Smooth muscle cell (in vitro differentiated cells): ENCODE measurements at regions not wholly inside any gene's neighbourhood (a gene's known extent, or its start where the extent isn't known, plus 50 kb on each side); places are given as distances from the start of the nearest gene placed in this dataset. TPM values are rescaled to one million over a fixed set of nuclear protein-coding genes. Genes with fewer than 3 reads are reported as not detected.

Experiments used
- DNase-seq: peaks from one replicate; lab custom pipeline; 2025; ENCODE audit not compliant: unreplicated experiment; lab: John Stamatoyannopoulos, UW
- H2AFZ ChIP-seq: fragments of 200-600 bp; sonication (generic); 2 replicates; pipeline ENCODE4 v1.6.0; 2016; ENCODE audit warnings: antibody characterized with exemption, low read depth, mild to moderate bottlenecking
- H3F3A ChIP-seq: fragments of 200-600 bp; sonication (generic); 2 replicates; pipeline ENCODE4 v1.6.0; 2017; ENCODE audit warnings: antibody characterized with exemption, low read depth
- H3K27ac ChIP-seq: fragments of 200-600 bp; sonication (generic); 2 replicates; pipeline ENCODE4 v1.5.1; 2016; ENCODE audit warnings: low read depth, mild to moderate bottlenecking
- H3K27me3 ChIP-seq: fragments of 200-600 bp; sonication (generic); 2 replicates; pipeline ENCODE4 v1.6.1; 2016; ENCODE audit warnings: low read depth, mild to moderate bottlenecking
- H3K36me3 ChIP-seq: fragments of 200-600 bp; sonication (generic); 2 replicates; pipeline ENCODE4 v1.5.1; 2016; ENCODE audit warnings: low read depth
- H3K4me1 ChIP-seq: fragments of 200-600 bp; sonication (generic); 2 replicates; pipeline ENCODE4 v1.5.1; 2016; ENCODE audit warnings: low read depth
- H3K4me2 ChIP-seq: fragments of 200-600 bp; sonication (generic); 2 replicates; pipeline ENCODE4 v1.6.0; 2016; ENCODE audit warnings: mild to moderate bottlenecking
- H3K4me3 ChIP-seq: fragments of 200-600 bp; sonication (generic); 2 replicates; pipeline ENCODE4 v1.5.1; 2016; ENCODE audit warnings: mild to moderate bottlenecking
- H3K79me2 ChIP-seq: fragments of 200-600 bp; sonication (generic); 2 replicates; pipeline ENCODE4 v1.6.0; 2016; ENCODE audit warnings: low read depth, mild to moderate bottlenecking
- H3K9ac ChIP-seq: fragments of 200-600 bp; sonication (generic); 2 replicates; pipeline ENCODE4 v1.6.0; 2016; ENCODE audit warnings: low read depth
- H3K9me3 ChIP-seq: fragments of 200-600 bp; sonication (generic); replicated peaks from 2 replicates; pipeline ENCODE4 v1.5.1; 2016; ENCODE audit warnings: low read depth
- H4K20me1 ChIP-seq: fragments of 200-600 bp; sonication (generic); 2 replicates; pipeline ENCODE4 v1.6.0; 2016; ENCODE audit warnings: low read depth
- WGBS: methylation state at CpG from one replicate; pipeline ENCODE4 v1.1.7; 2016; ENCODE audit warnings: low lambda C conversion rate; 5-methylcytosine and 5-hydroxymethylcytosine counted together
- microRNA-seq: library from miRNA; unstranded; fragments of <30 nt; microRNA quantifications from one replicate; pipeline ENCODE4, GENCODE V29; 2016; ENCODE audit warnings: borderline number of aligned reads
- small RNA-seq: library from RNA; depleted of rRNA; stranded (forward); fragments of <200 nt; gene quantifications from one replicate; pipeline ENCODE3, GENCODE V24; 2014
- TF ChIP-seq, protein P1 (sequence below): fragments of 200-600 bp; sonication (generic); IDR thresholded peaks from 2 replicates; pipeline ENCODE4 v1.5.1; 2017; ENCODE audit warnings: borderline replicate concordance, mild to moderate bottlenecking, antibody characterized with exemption; ENCODE audit not compliant: insufficient read depth, poor library complexity, severe bottlenecking

DNA sequence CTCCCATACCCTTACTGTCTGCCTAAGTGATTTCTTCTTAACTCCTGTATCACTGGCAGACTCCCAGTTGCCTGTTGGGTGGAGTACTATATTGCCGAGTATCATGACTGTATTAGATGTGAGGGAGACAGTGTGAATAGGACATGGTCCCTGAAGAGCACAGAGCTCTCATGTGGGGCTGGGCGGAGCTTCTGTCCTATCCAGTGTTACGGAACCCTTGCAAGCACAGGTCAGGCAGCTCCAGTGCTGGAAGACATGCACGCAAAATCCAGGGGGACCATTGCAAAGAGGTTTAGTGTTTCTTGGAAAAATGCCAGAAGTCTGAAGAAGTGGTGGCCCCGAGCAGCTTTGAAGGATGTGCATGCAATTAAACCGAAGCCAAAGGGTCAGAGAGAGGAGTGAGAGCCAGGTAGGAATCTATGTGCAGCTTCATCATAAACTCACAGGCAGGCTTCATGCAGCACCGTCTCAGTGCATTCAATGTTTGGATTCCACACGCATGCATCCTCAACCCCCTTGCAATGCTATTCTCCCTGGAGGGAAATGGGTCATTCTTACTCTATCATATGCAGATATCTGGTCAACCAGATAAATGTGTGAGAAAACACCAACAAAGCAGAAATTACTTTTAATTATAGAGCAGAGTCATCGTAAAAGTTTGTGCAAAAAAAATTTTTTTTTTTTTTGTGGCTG is 49.7 kb upstream of the DHRSX start:
- H2AFZ ChIP-seq = no peak overlapping the region
- peaks cover 10% of the 10 kb centered on the region for H3F3A ChIP-seq
- no peaks in the 10 kb centered on the region for H3K4me1 ChIP-seq
- TF ChIP-seq, protein P1, sequence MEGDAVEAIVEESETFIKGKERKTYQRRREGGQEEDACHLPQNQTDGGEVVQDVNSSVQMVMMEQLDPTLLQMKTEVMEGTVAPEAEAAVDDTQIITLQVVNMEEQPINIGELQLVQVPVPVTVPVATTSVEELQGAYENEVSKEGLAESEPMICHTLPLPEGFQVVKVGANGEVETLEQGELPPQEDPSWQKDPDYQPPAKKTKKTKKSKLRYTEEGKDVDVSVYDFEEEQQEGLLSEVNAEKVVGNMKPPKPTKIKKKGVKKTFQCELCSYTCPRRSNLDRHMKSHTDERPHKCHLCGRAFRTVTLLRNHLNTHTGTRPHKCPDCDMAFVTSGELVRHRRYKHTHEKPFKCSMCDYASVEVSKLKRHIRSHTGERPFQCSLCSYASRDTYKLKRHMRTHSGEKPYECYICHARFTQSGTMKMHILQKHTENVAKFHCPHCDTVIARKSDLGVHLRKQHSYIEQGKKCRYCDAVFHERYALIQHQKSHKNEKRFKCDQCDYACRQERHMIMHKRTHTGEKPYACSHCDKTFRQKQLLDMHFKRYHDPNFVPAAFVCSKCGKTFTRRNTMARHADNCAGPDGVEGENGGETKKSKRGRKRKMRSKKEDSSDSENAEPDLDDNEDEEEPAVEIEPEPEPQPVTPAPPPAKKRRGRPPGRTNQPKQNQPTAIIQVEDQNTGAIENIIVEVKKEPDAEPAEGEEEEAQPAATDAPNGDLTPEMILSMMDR = no peak
- DNase-seq = no peak
- no peaks in the 10 kb centered on the region for H3K79me2 ChIP-seq
- H3K27ac ChIP-seq = no peak overlapping the region
- H3K27me3 ChIP-seq = no peaks in the 10 kb centered on the region
- WGBS = 84% methylated on average over 9 of the region's 9 CpGs
- no peak overlapping the region for H3K9ac ChIP-seq
- H3K9me3 ChIP-seq = no peaks in the 10 kb centered on the region
- no peak overlapping the region for H3K4me2 ChIP-seq
- no peak overlapping the region for H3K4me3 ChIP-seq
- no peaks in the 10 kb centered on the region for H4K20me1 ChIP-seq
- H3K36me3 ChIP-seq = no peaks in the 10 kb centered on the region

Small RNA genes in the stretch of these regions (microRNA-seq; reads per million reads assigned to microRNA genes)
- not detected for gene MIR6089

Small RNA genes in the stretch of these regions (small RNA-seq; reads per million reads assigned to genes)
- not detected for gene MIR6089
